PFSK-1 (cell line): ENCODE measurements at regions not wholly inside any gene's neighbourhood (a gene's known extent, or its start where the extent isn't known, plus 50 kb on each side); places are given as distances from the start of the nearest gene placed in this dataset.

ENCODE experiments used
- FOXP2 ChIP-seq: optimal IDR thresholded peaks from 2 replicates; pipeline ENCODE3; 2011; ENCODE audit warnings: borderline replicate concordance, control low read depth, inconsistent platforms; ENCODE audit not compliant: insufficient read depth; ENCODE audit errors: extremely low read length, extremely low read depth
- POLR2AphosphoS5 ChIP-seq: IDR thresholded peaks from 2 replicates; pipeline ENCODE4 v1.6.1; 2012; ENCODE audit warnings: low read depth, mild to moderate bottlenecking, control low read depth, low read length, moderate library complexity
- SIN3A ChIP-seq: IDR thresholded peaks from 2 replicates; pipeline ENCODE4 v1.6.1; 2012; ENCODE audit warnings: mild to moderate bottlenecking, low read length, moderate library complexity, borderline replicate concordance; ENCODE audit not compliant: insufficient read depth
- TAF1 ChIP-seq: IDR thresholded peaks from 2 replicates; pipeline ENCODE4 v1.6.1; 2012; ENCODE audit warnings: low read length, control low read depth, borderline replicate concordance; ENCODE audit not compliant: insufficient read depth
- TF ChIP-seq, protein P1 (sequence below), 2 experiments: IDR thresholded peaks; 2 replicates each; pipeline versions ENCODE4 v1.6.1 to v1.8.0; 2011 to 2012; ENCODE audit warnings: low read depth in 2 of 2, low read length in 2 of 2, control low read depth in 1 of 2, inconsistent platforms in 1 of 2, mild to moderate bottlenecking in 1 of 2, moderate library complexity in 1 of 2; ENCODE audit not compliant: insufficient read depth in 1 of 2

- TF ChIP-seq, protein P1, sequence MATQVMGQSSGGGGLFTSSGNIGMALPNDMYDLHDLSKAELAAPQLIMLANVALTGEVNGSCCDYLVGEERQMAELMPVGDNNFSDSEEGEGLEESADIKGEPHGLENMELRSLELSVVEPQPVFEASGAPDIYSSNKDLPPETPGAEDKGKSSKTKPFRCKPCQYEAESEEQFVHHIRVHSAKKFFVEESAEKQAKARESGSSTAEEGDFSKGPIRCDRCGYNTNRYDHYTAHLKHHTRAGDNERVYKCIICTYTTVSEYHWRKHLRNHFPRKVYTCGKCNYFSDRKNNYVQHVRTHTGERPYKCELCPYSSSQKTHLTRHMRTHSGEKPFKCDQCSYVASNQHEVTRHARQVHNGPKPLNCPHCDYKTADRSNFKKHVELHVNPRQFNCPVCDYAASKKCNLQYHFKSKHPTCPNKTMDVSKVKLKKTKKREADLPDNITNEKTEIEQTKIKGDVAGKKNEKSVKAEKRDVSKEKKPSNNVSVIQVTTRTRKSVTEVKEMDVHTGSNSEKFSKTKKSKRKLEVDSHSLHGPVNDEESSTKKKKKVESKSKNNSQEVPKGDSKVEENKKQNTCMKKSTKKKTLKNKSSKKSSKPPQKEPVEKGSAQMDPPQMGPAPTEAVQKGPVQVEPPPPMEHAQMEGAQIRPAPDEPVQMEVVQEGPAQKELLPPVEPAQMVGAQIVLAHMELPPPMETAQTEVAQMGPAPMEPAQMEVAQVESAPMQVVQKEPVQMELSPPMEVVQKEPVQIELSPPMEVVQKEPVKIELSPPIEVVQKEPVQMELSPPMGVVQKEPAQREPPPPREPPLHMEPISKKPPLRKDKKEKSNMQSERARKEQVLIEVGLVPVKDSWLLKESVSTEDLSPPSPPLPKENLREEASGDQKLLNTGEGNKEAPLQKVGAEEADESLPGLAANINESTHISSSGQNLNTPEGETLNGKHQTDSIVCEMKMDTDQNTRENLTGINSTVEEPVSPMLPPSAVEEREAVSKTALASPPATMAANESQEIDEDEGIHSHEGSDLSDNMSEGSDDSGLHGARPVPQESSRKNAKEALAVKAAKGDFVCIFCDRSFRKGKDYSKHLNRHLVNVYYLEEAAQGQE (IDR thresholded peaks at IDR 0.05; ENCODE audit: insufficient read depth in 1 of 2, low read depth in 2 of 2, low read length in 2 of 2): no peak
- no peak for TF ChIP-seq SIN3A
- no peak for TF ChIP-seq FOXP2
- TF ChIP-seq POLR2AphosphoS5: no peak
- no peak for TF ChIP-seq TAF1
Measured at GRCh38 chr17:14797801-14798200, 467.3 kb downstream of the PMP22 start.

DNA sequence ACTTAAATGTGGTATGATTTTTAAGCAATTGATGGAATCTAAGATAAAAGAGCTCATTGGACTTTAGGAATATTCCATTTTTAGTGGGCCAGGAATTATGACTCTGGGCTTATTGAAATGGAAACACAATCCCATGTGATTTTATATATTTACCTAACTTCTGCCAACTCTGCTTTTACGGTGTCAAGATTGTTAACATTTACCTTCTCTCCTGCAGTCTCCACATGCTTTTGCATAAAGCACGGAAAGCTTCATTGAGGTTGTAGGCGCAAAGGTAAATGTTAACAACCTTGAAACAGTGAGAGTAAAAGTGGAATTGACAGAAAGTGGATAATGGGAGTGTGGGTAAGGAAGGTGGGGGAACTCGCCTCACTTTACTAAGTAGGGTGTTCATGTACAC, 468.1 kb downstream of the PMP22 start:
- no peak for TF ChIP-seq POLR2AphosphoS5
- TF ChIP-seq, protein P1 (IDR thresholded peaks at IDR 0.05; ENCODE audit: insufficient read depth in 1 of 2, low read depth in 2 of 2, low read length in 2 of 2): no peak
- TF ChIP-seq TAF1: no peak
- no peak for TF ChIP-seq SIN3A
- TF ChIP-seq FOXP2: no peak

DNA sequence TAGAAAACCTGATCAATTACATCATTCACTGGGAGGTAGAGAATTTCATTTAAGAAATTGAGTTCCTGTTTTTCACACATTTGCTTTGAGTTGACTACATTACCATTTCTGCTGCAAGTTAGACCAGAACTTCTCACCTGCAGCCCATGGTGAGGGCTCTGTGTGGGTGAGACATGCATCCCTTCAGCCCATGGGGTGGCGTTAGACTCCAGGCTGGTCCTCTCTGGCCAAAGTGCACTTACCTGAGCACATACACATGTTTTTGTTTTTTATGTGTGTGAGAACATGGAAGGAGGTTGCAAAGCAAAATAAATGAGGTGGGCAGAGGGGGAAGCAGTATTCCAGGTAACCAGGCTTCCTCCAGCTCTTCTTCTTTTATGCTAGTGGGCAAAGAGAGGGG, 470.2 kb downstream of the PMP22 start:
- TF ChIP-seq POLR2AphosphoS5 (no peak), TAF1 (no peak), FOXP2 (no peak), SIN3A (no peak)
- TF ChIP-seq, protein P1 (IDR thresholded peaks at IDR 0.05; ENCODE audit: insufficient read depth in 1 of 2, low read depth in 2 of 2, low read length in 2 of 2): no peak

GRCh38 chr17:14793237-14793636, 471.9 kb downstream of the PMP22 start:
- TF ChIP-seq POLR2AphosphoS5 (no peak), FOXP2 (no peak), TAF1 (no peak), SIN3A (no peak)

DNA sequence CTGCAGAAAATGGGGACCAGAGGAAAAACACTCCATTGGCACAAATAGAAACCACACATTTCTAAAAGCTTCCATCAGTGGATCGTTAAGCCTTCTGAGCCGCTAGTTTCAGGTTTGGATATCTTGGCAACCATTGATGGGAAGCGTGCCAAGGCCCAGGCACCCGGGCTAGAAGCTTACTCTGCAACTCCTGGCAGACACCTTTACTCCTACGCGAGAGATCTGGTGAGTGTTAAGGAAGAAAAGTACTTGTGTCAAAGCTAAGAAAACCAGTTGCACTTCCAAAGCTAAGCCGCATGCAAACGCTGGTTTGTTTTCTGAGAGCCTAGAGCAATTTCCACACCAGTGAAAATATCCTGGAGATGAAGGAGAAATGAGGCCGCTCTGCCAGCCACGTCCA, 472.4 kb downstream of the PMP22 start:
- TF ChIP-seq FOXP2 (no peak), SIN3A (no peak), TAF1 (no peak), POLR2AphosphoS5 (no peak)
- TF ChIP-seq, protein P1 (IDR thresholded peaks at IDR 0.05; ENCODE audit: insufficient read depth in 1 of 2, low read depth in 2 of 2, low read length in 2 of 2): no peak
